ENCODE measurements at regions not wholly inside any gene's neighbourhood (a gene's known extent, or its start where the extent isn't known, plus 50 kb on each side); places are given as distances from the start of the nearest gene placed in this dataset.

DNA sequence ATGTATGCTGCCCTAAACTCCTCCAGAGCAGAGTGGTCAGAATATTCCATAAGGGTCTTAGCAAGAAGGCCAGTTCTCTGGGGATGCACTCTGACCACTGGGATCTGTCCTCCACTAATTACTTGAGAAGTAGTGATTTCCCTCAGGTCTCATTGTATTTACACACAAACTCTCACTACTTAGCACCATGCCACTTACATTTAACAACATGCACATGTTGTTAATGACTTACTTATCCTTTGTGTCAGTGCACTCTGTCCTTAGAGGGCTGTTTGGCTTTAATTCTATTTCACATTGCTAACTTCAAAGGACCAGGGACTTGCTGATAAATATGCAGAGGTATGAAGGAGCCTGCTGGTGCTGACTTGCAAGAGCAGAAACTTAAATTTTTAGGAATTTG lies 1415.5 kb upstream of the ACVR2A start:
- TF ChIP-seq ATF3 (IDR thresholded peaks at IDR 0.05) (no peak), EGR1 (IDR thresholded peaks at IDR 0.05; ENCODE audit: low read depth) (no peak), CTCF (IDR thresholded peaks at IDR 0.05 in 2 of 3, conservative IDR thresholded peaks at IDR 0.05 in 1 of 3; ENCODE audit: borderline replicate concordance in 1 of 3, insufficient read depth in 1 of 3, low read depth in 2 of 3, low read length in 2 of 3) (no peak), TCF7L2 (IDR thresholded peaks at IDR 0.05; ENCODE audit: borderline replicate concordance, extremely low read depth, insufficient read depth, insufficient read length) (no peak), POLR2A (IDR thresholded peaks at IDR 0.05; ENCODE audit: borderline replicate concordance, extremely low read depth, insufficient read depth, insufficient read length) (no peak), EZH2 (IDR thresholded peaks at IDR 0.05) (no peak), JUND (IDR thresholded peaks at IDR 0.05) (no peak), REST (IDR thresholded peaks at IDR 0.05; ENCODE audit: low read depth) (no peak), CBX3 (IDR thresholded peaks at IDR 0.05; ENCODE audit: low read depth) (no peak), ZNF274 (IDR thresholded peaks at IDR 0.05; ENCODE audit: low read depth, low read length) (no peak), EZH2phosphoT487 (IDR thresholded peaks at IDR 0.05; ENCODE audit: borderline replicate concordance) (no peak)
- TF ChIP-seq, protein P1, sequence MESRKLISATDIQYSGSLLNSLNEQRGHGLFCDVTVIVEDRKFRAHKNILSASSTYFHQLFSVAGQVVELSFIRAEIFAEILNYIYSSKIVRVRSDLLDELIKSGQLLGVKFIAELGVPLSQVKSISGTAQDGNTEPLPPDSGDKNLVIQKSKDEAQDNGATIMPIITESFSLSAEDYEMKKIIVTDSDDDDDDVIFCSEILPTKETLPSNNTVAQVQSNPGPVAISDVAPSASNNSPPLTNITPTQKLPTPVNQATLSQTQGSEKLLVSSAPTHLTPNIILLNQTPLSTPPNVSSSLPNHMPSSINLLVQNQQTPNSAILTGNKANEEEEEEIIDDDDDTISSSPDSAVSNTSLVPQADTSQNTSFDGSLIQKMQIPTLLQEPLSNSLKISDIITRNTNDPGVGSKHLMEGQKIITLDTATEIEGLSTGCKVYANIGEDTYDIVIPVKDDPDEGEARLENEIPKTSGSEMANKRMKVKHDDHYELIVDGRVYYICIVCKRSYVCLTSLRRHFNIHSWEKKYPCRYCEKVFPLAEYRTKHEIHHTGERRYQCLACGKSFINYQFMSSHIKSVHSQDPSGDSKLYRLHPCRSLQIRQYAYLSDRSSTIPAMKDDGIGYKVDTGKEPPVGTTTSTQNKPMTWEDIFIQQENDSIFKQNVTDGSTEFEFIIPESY (IDR thresholded peaks at IDR 0.05; ENCODE audit: extremely low read depth, insufficient replicate concordance, low read length), result no peak
